HepG2 (cell line): ENCODE measurements at regions not wholly inside any gene's neighbourhood (a gene's known extent, or its start where the extent isn't known, plus 50 kb on each side); places are given as distances from the start of the nearest gene placed in this dataset.

Experiments
- GMEB2 ChIP-seq: IDR thresholded peaks from 2 replicates; pipeline ENCODE4 v1.6.1; 2016; ENCODE audit warnings: missing biosample characterization, missing genetic modification reagents, low read depth
- RBM39 ChIP-seq: fragments of 200-400 bp; formaldehyde crosslinking; IDR thresholded peaks from one replicate; pipeline ENCODE4 v1.6.1; 2018; ENCODE audit warnings: antibody characterized with exemption, mild to moderate bottlenecking, low read depth, low read length; ENCODE audit not compliant: poor library complexity, severe bottlenecking
- SNAPC4 ChIP-seq: sonication (generic); formaldehyde crosslinking; IDR thresholded peaks from 2 replicates; pipeline ENCODE4 v1.4.0; 2020; ENCODE audit warnings: mild to moderate bottlenecking, missing genetic modification reagents
- ZBTB42 ChIP-seq: sonication (generic); formaldehyde crosslinking; IDR thresholded peaks from 2 replicates; pipeline ENCODE4 v1.5.0; 2020; ENCODE audit warnings: mild to moderate bottlenecking, missing genetic modification reagents
- ZKSCAN8 ChIP-seq: IDR thresholded peaks from 2 replicates; pipeline ENCODE4 v1.6.1; 2016; ENCODE audit warnings: borderline replicate concordance, missing genetic modification reagents, missing compliant biosample characterization
- ZNF225 ChIP-seq: sonication (generic); formaldehyde crosslinking; IDR thresholded peaks from 2 replicates; pipeline ENCODE4 v1.4.0; 2020; ENCODE audit warnings: mild to moderate bottlenecking, missing genetic modification reagents
- ZNF367 ChIP-seq: sonication (generic); formaldehyde crosslinking; IDR thresholded peaks from 2 replicates; pipeline ENCODE4 v1.4.0; 2020; ENCODE audit warnings: missing genetic modification reagents, borderline replicate concordance
- ZNF431 ChIP-seq: sonication (generic); formaldehyde crosslinking; IDR thresholded peaks from 2 replicates; pipeline ENCODE4 v1.9.0; 2022; ENCODE audit warnings: missing genetic modification reagents, low read depth, mild to moderate bottlenecking, borderline replicate concordance

- TF ChIP-seq SNAPC4 (CRISPR knock-in tag), result no peak
- TF ChIP-seq RBM39, result no peak
- TF ChIP-seq ZKSCAN8 (CRISPR knock-in tag), result no peak
- TF ChIP-seq GMEB2 (CRISPR knock-in tag), result no peak
- no peak for TF ChIP-seq ZBTB42
- TF ChIP-seq ZNF431 (CRISPR knock-in tag), result no peak
- TF ChIP-seq ZNF225, result no peak
- TF ChIP-seq ZNF367 (CRISPR knock-in tag), result no peak
Measured at GRCh38 chrX:6946168-6946567, 201.3 kb upstream of the STS start (continued).
